Fibroblast of lung (primary cell): ENCODE measurements at regions not wholly inside any gene's neighbourhood (a gene's known extent, or its start where the extent isn't known, plus 50 kb on each side); places are given as distances from the start of the nearest gene placed in this dataset.

Experiments
- DNase-seq, 2 donors: peaks; one replicate each; pipeline versions ENCODE4 v3.0.0 to v3.0.0-alpha.2; 2010; ENCODE audit warnings: low read depth in 2 of 2
- H2AFZ ChIP-seq: 2 replicates; pipeline ENCODE4 v1.5.1; 2012; ENCODE audit warnings: low read length, control low read depth, inconsistent platforms
- H3K27ac ChIP-seq: 2 replicates; pipeline ENCODE4 v1.5.1; 2011; ENCODE audit warnings: low read length, control low read depth; ENCODE audit not compliant: insufficient read depth
- H3K27me3 ChIP-seq: 2 replicates; pipeline ENCODE4 v1.5.1; 2011; ENCODE audit warnings: mild to moderate bottlenecking, low read length; ENCODE audit not compliant: control insufficient read depth, insufficient read depth
- H3K36me3 ChIP-seq: 2 replicates; pipeline ENCODE4 v1.5.1; 2011; ENCODE audit warnings: low read length; ENCODE audit not compliant: control insufficient read depth, insufficient read depth
- H3K4me1 ChIP-seq: 2 replicates; pipeline ENCODE4 v1.5.1; 2011; ENCODE audit warnings: low read length; ENCODE audit not compliant: control insufficient read depth, insufficient read depth; ENCODE audit errors: extremely low read depth
- H3K4me2 ChIP-seq: 2 replicates; pipeline ENCODE4 v1.5.1; 2011; ENCODE audit warnings: low read length, control low read depth; ENCODE audit not compliant: insufficient read depth; ENCODE audit errors: extremely low read depth
- H3K4me3 ChIP-seq, 4 experiments: fragments of 200-600 bp in 1 of 4; sonication (generic) in 1 of 4; replicated peaks in 1 of 4; 2 replicates each; pipeline ENCODE4 v1.5.1; 2011 to 2016; ENCODE audit warnings: low read length in 4 of 4, low read depth in 3 of 4, mild to moderate bottlenecking in 3 of 4, control low read depth in 2 of 4, inconsistent platforms in 1 of 4, mixed read lengths in 1 of 4; ENCODE audit not compliant: insufficient read depth in 1 of 4; ENCODE audit errors: control extremely low read depth in 1 of 4
- H3K79me2 ChIP-seq: 2 replicates; pipeline ENCODE4 v1.5.1; 2012; ENCODE audit warnings: mild to moderate bottlenecking, low read length, inconsistent platforms; ENCODE audit not compliant: control insufficient read depth, insufficient read depth
- H3K9ac ChIP-seq: 2 replicates; pipeline ENCODE4 v1.5.1; 2011; ENCODE audit warnings: mild to moderate bottlenecking, low read length, control low read depth; ENCODE audit not compliant: insufficient read depth
- H3K9me3 ChIP-seq: 2 replicates; pipeline ENCODE4 v1.5.1; 2012; ENCODE audit warnings: low read depth, low read length; ENCODE audit not compliant: control insufficient read depth, insufficient read depth
- H4K20me1 ChIP-seq: 2 replicates; pipeline ENCODE4 v1.5.1; 2011; ENCODE audit warnings: low read length; ENCODE audit not compliant: control insufficient read depth, insufficient read depth; ENCODE audit errors: extremely low read depth
- EZH2 ChIP-seq: IDR thresholded peaks from 2 replicates; pipeline ENCODE4 v1.5.1; 2012; ENCODE audit warnings: low read length, control low read depth, mild to moderate bottlenecking; ENCODE audit errors: missing control alignments
- TF ChIP-seq, protein P1 (sequence below), 2 donors: IDR thresholded peaks in 1 of 2; conservative IDR thresholded peaks in 1 of 2; 1 replicate in 1 of 2; 2 replicates in 1 of 2; pipeline ENCODE4 v1.5.1; 2011 to 2012; ENCODE audit warnings: low read length in 2 of 2, control low read depth in 1 of 2, inconsistent platforms in 1 of 2, low read depth in 1 of 2, mild to moderate bottlenecking in 1 of 2

DNA sequence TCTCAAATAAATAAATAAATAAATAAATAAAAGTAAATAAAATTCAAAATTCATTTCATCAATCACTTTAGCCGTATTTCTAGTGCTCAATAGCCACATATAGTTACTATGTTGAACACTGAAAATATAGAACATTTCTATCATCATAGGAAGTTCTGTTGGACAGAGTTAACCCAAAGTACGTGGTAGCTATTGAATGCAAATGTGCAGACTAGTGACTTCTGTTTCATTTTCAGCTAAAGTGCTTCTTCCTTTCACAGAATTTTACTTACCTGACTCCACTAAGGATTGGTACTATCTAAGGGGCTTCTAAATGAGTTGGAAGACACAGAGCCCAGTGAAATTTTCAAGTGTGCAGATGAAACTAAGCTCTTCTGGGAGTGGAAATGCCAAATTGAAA, 1208.3 kb downstream of the MAT2B start:
- H3K4me3 ChIP-seq = no peak overlapping the region

DNA sequence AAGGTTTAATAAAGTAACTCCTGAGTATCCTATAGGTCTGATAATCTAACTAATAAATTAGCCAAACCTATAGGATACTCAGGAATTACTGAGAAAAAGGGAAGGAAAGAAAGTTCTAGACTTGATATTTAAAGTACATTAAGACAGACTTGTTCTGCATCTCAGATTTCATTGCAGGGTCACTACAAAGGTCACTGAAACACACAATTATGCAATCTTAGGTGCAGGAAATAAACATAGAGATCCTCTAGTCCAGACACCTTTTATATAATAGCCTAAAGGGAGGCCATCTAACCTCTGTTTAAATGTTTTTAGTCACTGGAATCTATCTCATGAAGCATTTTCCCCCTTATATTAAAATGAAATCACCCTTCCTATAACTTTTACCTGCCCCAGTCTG, 1215.7 kb downstream of the MAT2B start:
- Histone ChIP-seq H3K9me3 (no peaks in the 10 kb centered on the region), H3K27me3 (no peaks in the 10 kb centered on the region), H3K36me3 (no peaks in the 10 kb centered on the region), H3K4me2 (no peak overlapping the region), H3K9ac (no peak overlapping the region), H2AFZ (no peak overlapping the region), H3K79me2 (no peaks in the 10 kb centered on the region), H3K4me3 (no peak overlapping the region), H3K27ac (no peak overlapping the region), H4K20me1 (no peaks in the 10 kb centered on the region), H3K4me1 (no peaks in the 10 kb centered on the region)
- DNase-seq = no peak
- TF ChIP-seq EZH2 = no peak
- TF ChIP-seq, protein P1, sequence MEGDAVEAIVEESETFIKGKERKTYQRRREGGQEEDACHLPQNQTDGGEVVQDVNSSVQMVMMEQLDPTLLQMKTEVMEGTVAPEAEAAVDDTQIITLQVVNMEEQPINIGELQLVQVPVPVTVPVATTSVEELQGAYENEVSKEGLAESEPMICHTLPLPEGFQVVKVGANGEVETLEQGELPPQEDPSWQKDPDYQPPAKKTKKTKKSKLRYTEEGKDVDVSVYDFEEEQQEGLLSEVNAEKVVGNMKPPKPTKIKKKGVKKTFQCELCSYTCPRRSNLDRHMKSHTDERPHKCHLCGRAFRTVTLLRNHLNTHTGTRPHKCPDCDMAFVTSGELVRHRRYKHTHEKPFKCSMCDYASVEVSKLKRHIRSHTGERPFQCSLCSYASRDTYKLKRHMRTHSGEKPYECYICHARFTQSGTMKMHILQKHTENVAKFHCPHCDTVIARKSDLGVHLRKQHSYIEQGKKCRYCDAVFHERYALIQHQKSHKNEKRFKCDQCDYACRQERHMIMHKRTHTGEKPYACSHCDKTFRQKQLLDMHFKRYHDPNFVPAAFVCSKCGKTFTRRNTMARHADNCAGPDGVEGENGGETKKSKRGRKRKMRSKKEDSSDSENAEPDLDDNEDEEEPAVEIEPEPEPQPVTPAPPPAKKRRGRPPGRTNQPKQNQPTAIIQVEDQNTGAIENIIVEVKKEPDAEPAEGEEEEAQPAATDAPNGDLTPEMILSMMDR (conservative IDR thresholded peaks at IDR 0.05 in 1 of 2, IDR thresholded peaks at IDR 0.05 in 1 of 2; ENCODE audit: low read depth in 1 of 2, low read length in 2 of 2) = no peak

More for the DNA sequence above, 1208.3 kb downstream of the MAT2B start:
- no peaks in the 10 kb centered on the region for H3K4me1 ChIP-seq
- DNase-seq = no peak
- H4K20me1 ChIP-seq = no peaks in the 10 kb centered on the region
- no peaks in the 10 kb centered on the region for H3K9me3 ChIP-seq
- no peaks in the 10 kb centered on the region for H3K36me3 ChIP-seq
- no peak overlapping the region for H3K4me2 ChIP-seq
- H3K27ac ChIP-seq = no peak overlapping the region
- H3K79me2 ChIP-seq = no peaks in the 10 kb centered on the region
- H3K9ac ChIP-seq = no peak overlapping the region
- TF ChIP-seq EZH2 = no peak
- TF ChIP-seq, protein P1 (conservative IDR thresholded peaks at IDR 0.05 in 1 of 2, IDR thresholded peaks at IDR 0.05 in 1 of 2; ENCODE audit: low read depth in 1 of 2, low read length in 2 of 2) = no peak
- no peaks in the 10 kb centered on the region for H3K27me3 ChIP-seq
- no peak overlapping the region for H2AFZ ChIP-seq

DNA sequence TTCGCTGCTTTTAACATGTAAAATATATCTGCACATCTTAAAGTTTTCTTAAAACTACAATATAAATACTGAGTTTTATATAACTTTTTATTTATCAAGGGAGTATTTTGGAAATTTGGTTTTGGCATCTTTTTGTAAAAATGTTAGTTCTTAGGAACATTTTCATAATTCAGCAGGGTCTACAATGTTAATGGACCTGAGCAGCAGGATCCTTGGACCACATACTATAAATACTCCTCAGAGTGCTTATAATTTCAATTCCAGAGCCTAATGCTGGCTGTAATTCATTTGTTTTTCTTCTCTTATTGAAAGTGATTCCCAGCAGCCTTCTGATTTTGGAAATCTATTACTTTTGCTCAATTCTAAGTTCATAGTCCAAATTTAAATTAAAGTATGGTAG, 1216.2 kb downstream of the MAT2B start:
- Histone ChIP-seq H2AFZ (no peak overlapping the region), H3K4me3 (no peak overlapping the region), H3K36me3 (no peaks in the 10 kb centered on the region), H3K27me3 (no peaks in the 10 kb centered on the region), H3K9me3 (no peaks in the 10 kb centered on the region), H3K4me1 (no peaks in the 10 kb centered on the region), H4K20me1 (no peaks in the 10 kb centered on the region), H3K27ac (no peak overlapping the region), H3K9ac (no peak overlapping the region), H3K4me2 (no peak overlapping the region), H3K79me2 (no peaks in the 10 kb centered on the region)
- DNase-seq = no peak
- TF ChIP-seq EZH2 = no peak
- TF ChIP-seq, protein P1 (conservative IDR thresholded peaks at IDR 0.05 in 1 of 2, IDR thresholded peaks at IDR 0.05 in 1 of 2; ENCODE audit: low read depth in 1 of 2, low read length in 2 of 2) = no peak
